HT1080 (cell line): ENCODE measurements at regions not wholly inside any gene's neighbourhood (a gene's known extent, or its start where the extent isn't known, plus 50 kb on each side); places are given as distances from the start of the nearest gene placed in this dataset. TPM values are rescaled to one million over a fixed set of nuclear protein-coding genes. Genes with fewer than 3 reads are reported as not detected.
"Not testable (repeated sequence)": the region's sequence is repeated elsewhere in the genome, so short reads cannot be mapped to it uniquely, and the experiment has no call there.

Experiments
- DNase-seq: peaks from one replicate; pipeline ENCODE4 v3.0.0-alpha.2; 2015; ENCODE audit warnings: low read depth
- small RNA-seq: library from RNA; depleted of rRNA; stranded (forward); fragments of <200 nt; gene quantifications from one replicate; pipeline ENCODE3, GENCODE V24; 2014

DNA sequence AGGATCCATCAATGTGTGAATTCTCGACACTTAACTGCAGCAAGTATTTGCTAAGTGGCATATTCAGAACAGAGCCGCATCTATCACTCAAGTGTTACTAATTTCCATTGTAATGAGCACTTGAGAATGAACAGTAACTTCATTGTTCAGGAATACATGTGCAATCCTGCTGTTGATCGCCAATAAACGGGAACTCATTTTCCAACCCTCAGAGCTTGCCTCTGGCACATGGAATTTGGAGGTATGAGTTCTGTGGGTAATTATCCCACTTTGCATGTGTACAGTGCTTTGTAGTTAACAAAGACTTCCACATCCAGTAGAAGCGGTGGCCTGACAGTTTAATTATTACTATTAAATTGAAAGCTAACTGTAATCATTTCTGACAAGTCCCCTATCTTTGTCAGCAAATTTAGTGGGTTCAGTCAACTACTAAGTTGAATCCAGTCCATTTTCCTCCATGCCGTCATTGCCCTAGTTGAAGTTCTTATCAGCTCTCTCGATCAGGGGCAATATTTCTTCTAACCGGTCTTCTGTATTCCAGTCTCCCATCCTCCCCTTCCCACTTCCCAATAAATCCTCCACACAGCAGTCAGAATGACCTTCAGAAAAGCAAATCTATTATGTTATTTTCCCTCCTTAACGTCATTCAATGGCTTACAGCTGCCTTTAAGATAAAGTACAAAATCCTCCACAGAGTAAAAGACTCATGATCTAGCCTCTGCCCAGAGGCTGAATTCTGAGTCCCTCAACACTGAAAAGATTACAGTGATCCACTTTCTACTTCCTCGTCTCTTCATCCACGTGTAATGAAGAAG lies 62.4 kb upstream of the GBA3 start:
- DNase-seq: not testable (repeated sequence)

DNA sequence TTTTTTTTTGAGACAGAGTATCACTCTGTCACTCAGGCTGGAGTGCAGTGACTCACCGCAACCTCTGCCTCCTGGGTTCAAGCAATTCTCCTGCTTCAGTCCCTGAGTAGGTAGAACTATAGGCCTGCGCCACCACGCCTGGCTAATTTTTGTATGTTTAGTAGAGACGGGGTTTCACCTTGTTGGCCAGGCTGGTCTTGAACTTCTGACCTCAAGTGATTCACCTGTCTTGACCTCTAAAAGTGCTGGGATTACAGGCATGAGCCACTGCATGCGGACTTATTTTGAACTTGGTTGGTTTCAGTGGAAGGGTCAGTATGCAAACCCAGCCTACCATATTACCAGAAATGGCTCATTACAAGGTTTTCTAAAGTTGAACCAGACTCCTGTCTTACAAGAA lies 61.6 kb upstream of the GBA3 start:
- not testable (repeated sequence) for DNase-seq

DNA sequence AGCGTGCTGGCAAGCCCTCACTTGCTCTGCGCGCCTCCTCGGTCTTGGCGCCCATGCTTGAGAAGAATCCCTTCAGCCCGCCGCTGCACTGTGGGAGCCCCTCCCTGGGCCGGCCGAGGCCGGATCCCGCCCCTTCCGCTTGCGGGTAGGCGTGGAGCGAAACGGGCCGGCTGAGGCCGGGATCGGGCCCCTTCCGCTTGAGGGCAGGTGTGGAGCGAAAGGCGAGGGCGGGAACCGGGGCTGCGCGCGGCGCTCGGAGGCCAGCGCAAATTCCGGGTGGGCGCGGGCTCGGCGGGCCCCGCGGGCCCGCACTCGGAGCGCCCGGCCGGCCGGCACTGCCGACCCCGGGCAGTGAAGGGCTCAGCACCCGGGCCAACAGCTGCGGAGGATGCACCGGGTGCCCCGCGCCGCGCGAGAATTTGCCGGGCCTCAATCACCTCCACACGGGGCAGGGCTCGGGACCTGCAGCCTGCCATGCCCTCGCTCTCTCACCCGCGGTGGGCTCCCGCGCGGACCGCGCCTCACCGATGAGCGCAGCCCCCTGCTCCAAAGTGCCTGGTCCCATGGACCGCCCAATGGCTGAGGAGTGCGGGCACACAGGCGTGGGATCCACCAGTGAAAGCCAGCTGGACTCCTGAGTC lies 58.1 kb upstream of the GBA3 start:
- no peak for DNase-seq

DNA sequence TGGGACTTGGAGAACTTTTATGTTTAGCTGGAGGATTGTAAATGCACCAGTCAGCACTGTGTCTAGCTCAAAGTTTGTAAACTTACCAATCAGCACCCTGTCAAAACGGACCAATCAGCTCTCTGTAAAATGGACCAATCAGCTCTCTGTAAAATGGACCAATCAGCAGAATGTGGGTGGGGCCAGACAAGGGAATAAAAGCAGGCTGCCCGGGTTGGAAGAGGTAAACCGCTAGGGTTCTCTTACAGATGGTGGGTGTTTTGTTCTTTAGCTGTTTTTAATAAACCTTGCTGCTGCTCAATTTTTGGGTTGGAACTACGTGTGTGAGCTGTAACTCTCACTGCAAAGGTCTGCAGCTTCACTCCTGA lies 57.6 kb upstream of the GBA3 start:
- not testable (repeated sequence) for DNase-seq

DNA sequence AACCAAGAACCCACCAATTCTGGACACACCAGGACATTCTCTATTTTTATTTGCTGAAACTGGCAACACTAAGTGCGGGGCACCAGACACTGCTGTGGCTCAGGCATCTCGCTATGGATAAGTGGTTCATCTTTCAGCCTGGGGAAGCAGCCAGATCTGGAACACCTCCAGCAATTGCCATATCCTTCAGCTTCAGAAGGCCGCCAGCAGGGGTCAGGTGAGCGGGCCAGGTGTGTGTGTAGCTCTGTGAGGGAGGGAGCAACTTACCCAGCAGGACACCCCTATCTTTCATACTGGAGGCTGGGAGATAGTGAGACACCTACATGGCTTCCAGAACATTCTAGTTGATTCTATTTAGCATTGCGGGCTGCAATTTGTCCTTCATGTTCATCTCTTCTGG lies 57.0 kb upstream of the GBA3 start:
- no peak for DNase-seq

DNA sequence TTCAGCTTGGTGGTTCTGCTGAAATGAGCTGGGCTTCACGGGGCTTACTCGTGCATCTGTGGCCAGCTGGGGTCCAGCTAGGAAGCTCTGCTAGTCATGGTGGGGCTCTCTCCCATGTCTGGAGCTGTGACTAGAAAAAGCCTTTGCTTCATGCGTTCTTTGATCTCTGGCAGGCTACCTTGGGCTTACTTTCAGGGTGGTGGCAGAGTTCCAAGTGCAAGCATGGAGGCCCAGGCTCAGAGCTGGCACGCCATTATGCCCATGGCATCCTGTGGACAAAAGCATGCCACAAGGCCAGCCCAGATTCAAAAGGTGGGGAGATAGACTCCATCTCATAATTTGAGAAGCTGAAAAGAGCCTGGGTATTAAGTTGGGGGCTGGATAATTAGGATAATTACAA lies 55.4 kb upstream of the GBA3 start:
- DNase-seq: no peak

Small RNAs in the stretch of these regions (small RNA-seq; reads per million reads assigned to genes)
- not detected for gene AC098583.1
